Ascending aorta (tissue), 2 donors: ENCODE measurements at regions not wholly inside any gene's neighbourhood (a gene's known extent, or its start where the extent isn't known, plus 50 kb on each side); places are given as distances from the start of the nearest gene placed in this dataset.

Source experiments
- DNase-seq, 2 donors: peaks; one replicate each; pipeline ENCODE4 v3.0.0-alpha.2; 2019; ENCODE audit warnings: low spot score in 2 of 2
- H3K27ac ChIP-seq, 2 donors: fragments of 200-600 bp; sonication (generic); one replicate each; pipeline ENCODE4 v1.5.1; 2016 to 2017; ENCODE audit warnings: mild to moderate bottlenecking in 1 of 2
- H3K27me3 ChIP-seq: fragments of 200-600 bp; sonication (generic); one replicate; pipeline ENCODE4 v1.5.1; 2017
- H3K36me3 ChIP-seq, 2 donors: fragments of 200-600 bp; sonication (generic); one replicate each; pipeline ENCODE4 v1.5.1; 2016
- H3K4me1 ChIP-seq, 2 donors: fragments of 200-600 bp; sonication (generic); one replicate each; pipeline ENCODE4 v1.5.1; 2016 to 2017; ENCODE audit warnings: mild to moderate bottlenecking in 1 of 2
- H3K4me3 ChIP-seq, 2 donors: fragments of 200-600 bp; sonication (generic); one replicate each; pipeline ENCODE4 v1.5.1; 2016 to 2017; ENCODE audit warnings: mild to moderate bottlenecking in 1 of 2
- H3K9me3 ChIP-seq, 2 donors: fragments of 200-600 bp; sonication (generic); one replicate each; pipeline ENCODE4 v1.5.1; 2016
- CTCF ChIP-seq, 3 experiments: fragments of 200-600 bp in 2 of 3; fragments of 450-650 bp in 1 of 3; sonication (generic) in 2 of 3; IDR thresholded peaks; one replicate each; pipeline ENCODE4 v1.5.1; 2016 to 2019; ENCODE audit warnings: antibody characterized with exemption in 3 of 3, mild to moderate bottlenecking in 1 of 3, moderate library complexity in 1 of 3
- intact Hi-C: fragments of 100-400 bp; cut with DNase I; formaldehyde crosslinking; loops from one replicate; pipeline ENCODE4 v1.15.1; 2023

GRCh38 chr4:133014473-133015135 lies 134.5 kb upstream of the PCDH10 start:
- Histone ChIP-seq H3K27ac (no peak overlapping the region), H3K4me3 (no peak overlapping the region), H3K4me1 (no peaks in the 10 kb centered on the region), H3K27me3 (no peaks in the 10 kb centered on the region), H3K36me3 (no peaks in the 10 kb centered on the region), H3K9me3 (no peaks in the 10 kb centered on the region)
- intact Hi-C loops = no loop called here
- TF ChIP-seq CTCF (IDR thresholded peaks at IDR 0.05) = no peak
- DNase-seq = no peak

- peaks cover 0 to 4% of the 10 kb centered on the region in 2 donors for H3K9me3 ChIP-seq
- H3K4me3 ChIP-seq = no peak overlapping the region
- H3K27me3 ChIP-seq = no peaks in the 10 kb centered on the region
- no peak for TF ChIP-seq CTCF (IDR thresholded peaks at IDR 0.05)
- no peaks in the 10 kb centered on the region for H3K4me1 ChIP-seq
- no peaks in the 10 kb centered on the region for H3K36me3 ChIP-seq
- DNase-seq = no peak
- intact Hi-C loops = no loop called here
- no peak overlapping the region for H3K27ac ChIP-seq
Measured at GRCh38 chr4:133045288-133045687, 103.8 kb upstream of the PCDH10 start.

- intact Hi-C loops = no loop called here
- H3K36me3 ChIP-seq = no peaks in the 10 kb centered on the region
- H3K27ac ChIP-seq = no peak overlapping the region
- peaks cover 0 to 9% of the 10 kb centered on the region in 2 donors for H3K9me3 ChIP-seq
- H3K27me3 ChIP-seq = no peaks in the 10 kb centered on the region
- H3K4me3 ChIP-seq = no peak overlapping the region
- DNase-seq = no peak
- H3K4me1 ChIP-seq = no peaks in the 10 kb centered on the region
- no peak for TF ChIP-seq CTCF (IDR thresholded peaks at IDR 0.05)
Measured at GRCh38 chr4:133046156-133046555, 102.9 kb upstream of the PCDH10 start.

GRCh38 chr4:133058701-133059100 lies 90.4 kb upstream of the PCDH10 start:
- Histone ChIP-seq H3K27me3 (no peaks in the 10 kb centered on the region), H3K4me1 (no peaks in the 10 kb centered on the region), H3K27ac (no peak overlapping the region), H3K4me3 (no peak overlapping the region), H3K36me3 (no peaks in the 10 kb centered on the region), H3K9me3 (no peaks in the 10 kb centered on the region)
- TF ChIP-seq CTCF (IDR thresholded peaks at IDR 0.05) = no peak
- intact Hi-C loops = no loop called here
- no peak for DNase-seq

GRCh38 chr4:133059117-133059516 lies 90.0 kb upstream of the PCDH10 start:
- no peaks in the 10 kb centered on the region for H3K9me3 ChIP-seq
- no peak for TF ChIP-seq CTCF (IDR thresholded peaks at IDR 0.05)
- H3K4me3 ChIP-seq = no peak overlapping the region
- H3K27me3 ChIP-seq = no peaks in the 10 kb centered on the region
- H3K27ac ChIP-seq = no peak overlapping the region
- H3K4me1 ChIP-seq = no peaks in the 10 kb centered on the region
- DNase-seq = no peak
- intact Hi-C loops = no loop called here
- no peaks in the 10 kb centered on the region for H3K36me3 ChIP-seq

GRCh38 chr4:133062851-133063250 lies 86.2 kb upstream of the PCDH10 start:
- intact Hi-C loops = no loop called here

More at GRCh38 chr4:133062851-133063250, 86.2 kb upstream of the PCDH10 start:
- no peak for DNase-seq
- TF ChIP-seq CTCF (IDR thresholded peaks at IDR 0.05) = no peak
- H3K4me3 ChIP-seq = no peak overlapping the region
- no peaks in the 10 kb centered on the region for H3K27me3 ChIP-seq
- H3K36me3 ChIP-seq = no peaks in the 10 kb centered on the region
- H3K27ac ChIP-seq = no peak overlapping the region
- H3K4me1 ChIP-seq = no peaks in the 10 kb centered on the region
- H3K9me3 ChIP-seq = peaks cover 0 to 6% of the 10 kb centered on the region in 2 donors
